Kidney epithelial cell (primary cell): ENCODE measurements at regions not wholly inside any gene's neighbourhood (a gene's known extent, or its start where the extent isn't known, plus 50 kb on each side); places are given as distances from the start of the nearest gene placed in this dataset.

Experiments
- DNase-seq: peaks from one replicate; pipeline ENCODE4 v3.0.0-alpha.2; 2010; ENCODE audit warnings: low read depth
- H3K27me3 ChIP-seq: 2 replicates; pipeline ENCODE4 v1.6.0; 2011; ENCODE audit warnings: low read length; ENCODE audit not compliant: control insufficient read depth, insufficient read depth
- H3K36me3 ChIP-seq: 2 replicates; pipeline ENCODE4 v1.5.1; 2011; ENCODE audit warnings: low read length; ENCODE audit not compliant: control insufficient read depth, insufficient read depth
- H3K4me3 ChIP-seq: 2 replicates; pipeline ENCODE4 v1.5.1; 2011; ENCODE audit warnings: low read depth, mild to moderate bottlenecking, control low read depth, low read length
- CTCF ChIP-seq: IDR thresholded peaks from 2 replicates; pipeline ENCODE4 v1.5.1; 2011; ENCODE audit warnings: mild to moderate bottlenecking, moderate library complexity, low read length, control low read depth, inconsistent platforms; ENCODE audit not compliant: insufficient read depth, poor library complexity, severe bottlenecking

- TF ChIP-seq CTCF, result no peak
- no peaks in the 10 kb centered on the region for H3K36me3 ChIP-seq
- no peak for DNase-seq
- no peaks in the 10 kb centered on the region for H3K27me3 ChIP-seq
- H3K4me3 ChIP-seq, result no peak overlapping the region
These were observed 144.8 kb downstream of the GLUL start for GRCh38 chr1:182246783-182247182.

DNA sequence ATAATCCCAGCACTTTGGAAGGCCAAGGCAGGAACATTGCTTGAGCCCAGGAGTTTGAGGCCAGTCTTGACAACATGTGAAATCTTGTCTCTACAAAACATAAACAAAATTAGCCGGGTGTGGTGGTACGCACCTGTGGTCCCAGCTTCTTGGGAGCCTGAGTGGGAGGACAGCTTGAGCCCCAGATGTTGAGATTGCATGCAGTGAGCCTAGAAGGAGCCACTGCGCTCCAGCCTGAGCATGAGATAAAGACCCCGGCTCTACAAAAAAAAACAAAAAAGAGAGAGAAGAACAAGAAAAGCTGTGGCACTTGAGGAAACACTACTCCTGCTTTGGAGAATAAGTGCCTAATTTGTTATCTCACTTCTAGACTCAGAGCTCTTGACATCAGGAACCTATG lies 146.6 kb downstream of the GLUL start:
- no peak for TF ChIP-seq CTCF
- H3K36me3 ChIP-seq, result no peaks in the 10 kb centered on the region
- H3K27me3 ChIP-seq, result no peaks in the 10 kb centered on the region
- H3K4me3 ChIP-seq, result no peak overlapping the region
- DNase-seq, result no peak

DNA sequence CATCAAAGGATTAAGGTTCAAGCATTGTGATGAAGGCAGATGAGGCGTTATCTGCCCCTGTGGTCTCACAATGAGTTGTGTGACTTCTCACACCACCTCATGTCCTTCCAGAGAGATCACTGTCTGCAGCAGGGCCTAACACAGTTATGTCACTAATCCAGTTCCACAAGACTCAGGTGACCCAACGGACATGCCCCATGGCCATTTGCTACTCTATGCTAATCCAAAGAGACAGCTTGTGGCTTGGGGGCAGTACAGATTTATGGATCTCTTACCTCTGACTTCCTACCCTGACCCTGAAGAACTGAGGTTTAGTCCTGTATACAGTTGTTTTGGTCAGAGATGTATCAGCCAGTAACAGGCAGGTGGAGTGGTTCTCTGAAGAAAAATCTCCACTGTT lies 147.1 kb downstream of the GLUL start:
- no peak for TF ChIP-seq CTCF
- H3K4me3 ChIP-seq, result no peak overlapping the region
- no peak for DNase-seq
- no peaks in the 10 kb centered on the region for H3K36me3 ChIP-seq
- no peaks in the 10 kb centered on the region for H3K27me3 ChIP-seq

DNA sequence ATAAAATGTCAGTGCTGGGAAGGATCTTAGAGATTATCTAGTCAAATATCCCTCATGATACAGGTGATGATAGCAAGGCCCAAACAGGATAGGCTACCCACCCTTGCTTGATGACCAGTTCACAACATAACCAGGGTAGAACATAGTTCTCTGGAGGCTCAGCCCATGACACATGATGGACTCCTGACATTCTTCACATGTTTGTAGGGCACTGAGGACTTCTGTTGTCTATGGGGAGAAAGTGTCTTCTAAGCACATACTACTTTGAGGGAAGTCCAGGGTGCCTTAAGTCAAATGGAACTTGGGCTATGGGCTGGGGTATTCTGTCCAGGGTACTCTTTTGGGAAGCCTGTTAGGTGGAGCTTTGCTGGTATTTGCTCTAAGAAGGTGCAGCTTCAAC lies 148.9 kb downstream of the GLUL start:
- no peak for DNase-seq
- H3K27me3 ChIP-seq, result no peaks in the 10 kb centered on the region

GRCh38 chr1:182240085-182240484 lies 151.5 kb downstream of the GLUL start:
- TF ChIP-seq CTCF, result no peak
- no peaks in the 10 kb centered on the region for H3K27me3 ChIP-seq
- no peak overlapping the region for H3K4me3 ChIP-seq
- no peak for DNase-seq
- no peaks in the 10 kb centered on the region for H3K36me3 ChIP-seq

More for the DNA sequence above, 148.9 kb downstream of the GLUL start:
- no peak for TF ChIP-seq CTCF
- H3K36me3 ChIP-seq, result no peaks in the 10 kb centered on the region
- no peak overlapping the region for H3K4me3 ChIP-seq

GRCh38 chr1:182238421-182238820 lies 153.2 kb downstream of the GLUL start:
- no peak for TF ChIP-seq CTCF
- Histone ChIP-seq H3K36me3 (no peaks in the 10 kb centered on the region), H3K4me3 (no peak overlapping the region), H3K27me3 (no peaks in the 10 kb centered on the region)
- no peak for DNase-seq
